Gastroesophageal sphincter (tissue), 3 donors: ENCODE measurements at regions not wholly inside any gene's neighbourhood (a gene's known extent, or its start where the extent isn't known, plus 50 kb on each side); places are given as distances from the start of the nearest gene placed in this dataset.

Experiments used
- CTCF ChIP-seq, 4 experiments: fragments of 200-600 bp in 2 of 4; fragments of 450-650 bp in 2 of 4; sonication (generic) in 1 of 4; IDR thresholded peaks; one replicate each; pipeline ENCODE4 v1.5.1; 2017 to 2019; ENCODE audit warnings: antibody characterized with exemption in 4 of 4, mild to moderate bottlenecking in 2 of 4, moderate library complexity in 2 of 4
- POLR2AphosphoS5 ChIP-seq: sonication (generic); formaldehyde crosslinking; IDR thresholded peaks from one replicate; pipeline ENCODE4 v1.6.1; 2017; ENCODE audit warnings: antibody characterized with exemption

GRCh38 chr20:6692566-6693173, 74.8 kb upstream of the BMP2 start:
- TF ChIP-seq CTCF (IDR thresholded peaks at IDR 0.05) (no peak), POLR2AphosphoS5 (no peak)
